Smooth muscle cell (in vitro differentiated cells): ENCODE measurements at regions not wholly inside any gene's neighbourhood (a gene's known extent, or its start where the extent isn't known, plus 50 kb on each side); places are given as distances from the start of the nearest gene placed in this dataset.

Experiments
- DNase-seq: peaks from one replicate; lab custom pipeline; 2025; ENCODE audit not compliant: unreplicated experiment; lab: John Stamatoyannopoulos, UW
- H2AFZ ChIP-seq: fragments of 200-600 bp; sonication (generic); 2 replicates; pipeline ENCODE4 v1.6.0; 2016; ENCODE audit warnings: antibody characterized with exemption, low read depth, mild to moderate bottlenecking
- H3F3A ChIP-seq: fragments of 200-600 bp; sonication (generic); 2 replicates; pipeline ENCODE4 v1.6.0; 2017; ENCODE audit warnings: antibody characterized with exemption, low read depth
- H3K27ac ChIP-seq: fragments of 200-600 bp; sonication (generic); 2 replicates; pipeline ENCODE4 v1.5.1; 2016; ENCODE audit warnings: low read depth, mild to moderate bottlenecking
- H3K27me3 ChIP-seq: fragments of 200-600 bp; sonication (generic); 2 replicates; pipeline ENCODE4 v1.6.1; 2016; ENCODE audit warnings: low read depth, mild to moderate bottlenecking
- H3K36me3 ChIP-seq: fragments of 200-600 bp; sonication (generic); 2 replicates; pipeline ENCODE4 v1.5.1; 2016; ENCODE audit warnings: low read depth
- H3K4me1 ChIP-seq: fragments of 200-600 bp; sonication (generic); 2 replicates; pipeline ENCODE4 v1.5.1; 2016; ENCODE audit warnings: low read depth
- H3K4me2 ChIP-seq: fragments of 200-600 bp; sonication (generic); 2 replicates; pipeline ENCODE4 v1.6.0; 2016; ENCODE audit warnings: mild to moderate bottlenecking
- H3K4me3 ChIP-seq: fragments of 200-600 bp; sonication (generic); 2 replicates; pipeline ENCODE4 v1.5.1; 2016; ENCODE audit warnings: mild to moderate bottlenecking
- H3K79me2 ChIP-seq: fragments of 200-600 bp; sonication (generic); 2 replicates; pipeline ENCODE4 v1.6.0; 2016; ENCODE audit warnings: low read depth, mild to moderate bottlenecking
- H3K9ac ChIP-seq: fragments of 200-600 bp; sonication (generic); 2 replicates; pipeline ENCODE4 v1.6.0; 2016; ENCODE audit warnings: low read depth
- H3K9me3 ChIP-seq: fragments of 200-600 bp; sonication (generic); replicated peaks from 2 replicates; pipeline ENCODE4 v1.5.1; 2016; ENCODE audit warnings: low read depth
- H4K20me1 ChIP-seq: fragments of 200-600 bp; sonication (generic); 2 replicates; pipeline ENCODE4 v1.6.0; 2016; ENCODE audit warnings: low read depth
- WGBS: methylation state at CpG from one replicate; pipeline ENCODE4 v1.1.7; 2016; ENCODE audit warnings: low lambda C conversion rate; 5-methylcytosine and 5-hydroxymethylcytosine counted together
- TF ChIP-seq, protein P1 (sequence below): fragments of 200-600 bp; sonication (generic); IDR thresholded peaks from 2 replicates; pipeline ENCODE4 v1.5.1; 2017; ENCODE audit warnings: borderline replicate concordance, mild to moderate bottlenecking, antibody characterized with exemption; ENCODE audit not compliant: insufficient read depth, poor library complexity, severe bottlenecking

DNA sequence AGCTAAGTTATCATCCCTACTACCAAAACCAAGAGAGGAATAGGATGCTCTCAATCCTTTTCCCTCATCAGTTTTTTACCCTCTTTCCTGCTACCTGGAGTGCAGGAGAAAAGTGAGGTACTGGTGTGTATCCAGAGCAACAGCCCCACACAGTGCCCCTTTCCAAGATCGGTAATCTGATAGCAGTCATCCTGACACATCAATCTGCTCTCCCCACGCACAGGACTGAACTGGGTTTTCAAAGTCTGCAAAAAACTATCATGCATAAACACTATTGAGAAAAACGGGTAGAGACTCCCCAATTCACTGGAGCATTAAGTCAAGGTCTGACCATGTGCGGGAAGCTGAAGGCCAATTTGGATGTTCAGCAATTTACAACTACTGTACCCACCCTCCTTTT lies 284.8 kb downstream of the RBM26 start:
- H3K36me3 ChIP-seq, result no peaks in the 10 kb centered on the region
- no peak overlapping the region for H3K9ac ChIP-seq
- no peak overlapping the region for H3K27ac ChIP-seq
- no peak overlapping the region for H3K4me3 ChIP-seq
- no peaks in the 10 kb centered on the region for H3K79me2 ChIP-seq
- H4K20me1 ChIP-seq, result no peaks in the 10 kb centered on the region
- no peaks in the 10 kb centered on the region for H3K27me3 ChIP-seq
- DNase-seq, result no peak
- no peak overlapping the region for H3K4me2 ChIP-seq
- no peak overlapping the region for H2AFZ ChIP-seq
- WGBS, result 91% methylated on average over 4 of the region's 4 CpGs
- H3K4me1 ChIP-seq, result no peaks in the 10 kb centered on the region
- no peaks in the 10 kb centered on the region for H3K9me3 ChIP-seq
- H3F3A ChIP-seq, result no peaks in the 10 kb centered on the region
- TF ChIP-seq, protein P1, sequence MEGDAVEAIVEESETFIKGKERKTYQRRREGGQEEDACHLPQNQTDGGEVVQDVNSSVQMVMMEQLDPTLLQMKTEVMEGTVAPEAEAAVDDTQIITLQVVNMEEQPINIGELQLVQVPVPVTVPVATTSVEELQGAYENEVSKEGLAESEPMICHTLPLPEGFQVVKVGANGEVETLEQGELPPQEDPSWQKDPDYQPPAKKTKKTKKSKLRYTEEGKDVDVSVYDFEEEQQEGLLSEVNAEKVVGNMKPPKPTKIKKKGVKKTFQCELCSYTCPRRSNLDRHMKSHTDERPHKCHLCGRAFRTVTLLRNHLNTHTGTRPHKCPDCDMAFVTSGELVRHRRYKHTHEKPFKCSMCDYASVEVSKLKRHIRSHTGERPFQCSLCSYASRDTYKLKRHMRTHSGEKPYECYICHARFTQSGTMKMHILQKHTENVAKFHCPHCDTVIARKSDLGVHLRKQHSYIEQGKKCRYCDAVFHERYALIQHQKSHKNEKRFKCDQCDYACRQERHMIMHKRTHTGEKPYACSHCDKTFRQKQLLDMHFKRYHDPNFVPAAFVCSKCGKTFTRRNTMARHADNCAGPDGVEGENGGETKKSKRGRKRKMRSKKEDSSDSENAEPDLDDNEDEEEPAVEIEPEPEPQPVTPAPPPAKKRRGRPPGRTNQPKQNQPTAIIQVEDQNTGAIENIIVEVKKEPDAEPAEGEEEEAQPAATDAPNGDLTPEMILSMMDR, result no peak

DNA sequence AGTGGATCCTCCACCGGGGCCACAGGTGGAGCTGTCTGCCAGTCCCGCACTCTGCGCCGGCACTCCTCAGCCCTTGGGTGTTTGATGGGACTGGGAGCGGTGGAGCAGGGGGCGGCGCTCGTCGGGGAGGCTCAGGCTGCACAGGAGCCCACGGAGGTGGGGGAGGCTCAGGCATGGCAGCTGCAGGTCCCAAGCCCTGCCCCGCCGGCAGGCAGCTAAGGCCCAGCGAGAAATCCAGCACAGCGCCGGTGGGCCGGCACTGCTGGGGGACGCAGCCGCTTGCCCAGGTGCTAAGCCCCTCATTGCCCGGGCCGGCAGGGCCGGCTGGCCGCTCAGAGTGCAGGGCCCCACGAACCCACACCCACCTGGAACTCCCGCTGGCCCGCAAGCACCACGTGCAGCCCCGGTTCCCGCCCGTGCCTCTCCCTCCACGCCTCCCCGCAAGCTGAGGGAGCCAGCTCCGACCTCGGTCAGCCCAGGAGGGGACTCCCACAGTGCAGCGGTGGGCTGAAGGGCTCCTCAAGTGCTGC lies 286.4 kb downstream of the RBM26 start:
- Histone ChIP-seq H3K27ac (no peak overlapping the region), H3K4me2 (no peak overlapping the region), H3K36me3 (no peaks in the 10 kb centered on the region)

DNA sequence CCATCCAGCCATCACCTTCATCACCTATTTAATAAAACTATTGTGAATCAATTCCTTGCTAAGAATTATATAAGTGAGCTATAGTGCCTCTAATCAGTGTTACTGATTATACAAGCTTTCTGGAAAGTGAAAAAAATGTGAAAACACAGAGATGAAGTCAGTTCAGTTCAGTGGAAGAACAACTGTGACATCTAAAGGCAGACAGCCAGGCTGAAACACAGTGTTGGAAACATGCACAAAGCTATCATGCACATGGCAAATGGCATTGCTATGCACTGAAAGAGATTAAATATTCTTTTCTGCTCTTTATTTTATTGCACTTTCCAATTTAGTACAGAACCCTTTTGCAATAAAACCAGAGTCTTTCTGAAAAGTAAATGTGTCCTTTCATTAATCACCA lies 294.0 kb downstream of the RBM26 start:
- H2AFZ ChIP-seq, result no peak overlapping the region
- no peaks in the 10 kb centered on the region for H4K20me1 ChIP-seq
- H3K36me3 ChIP-seq, result no peaks in the 10 kb centered on the region
- H3K27ac ChIP-seq, result no peak overlapping the region
- no peaks in the 10 kb centered on the region for H3K79me2 ChIP-seq
- H3F3A ChIP-seq, result no peaks in the 10 kb centered on the region
- TF ChIP-seq, protein P1, result no peak
- H3K4me1 ChIP-seq, result peaks cover 3% of the 10 kb centered on the region
- no peak for DNase-seq
- H3K9me3 ChIP-seq, result no peaks in the 10 kb centered on the region
- no peaks in the 10 kb centered on the region for H3K27me3 ChIP-seq
- no peak overlapping the region for H3K4me2 ChIP-seq
- H3K9ac ChIP-seq, result no peak overlapping the region
- H3K4me3 ChIP-seq, result no peak overlapping the region

More for the DNA sequence above, 286.4 kb downstream of the RBM26 start:
- Histone ChIP-seq H4K20me1 (no peaks in the 10 kb centered on the region), H3K4me1 (no peaks in the 10 kb centered on the region), H3K79me2 (no peaks in the 10 kb centered on the region), H2AFZ (no peak overlapping the region), H3K4me3 (no peak overlapping the region), H3K27me3 (no peaks in the 10 kb centered on the region), H3K9me3 (no peaks in the 10 kb centered on the region), H3F3A (no peaks in the 10 kb centered on the region), H3K9ac (no peak overlapping the region)
- WGBS, result 86% methylated on average over 34 of the region's 34 CpGs
- DNase-seq, result no peak
- TF ChIP-seq, protein P1, result no peak

DNA sequence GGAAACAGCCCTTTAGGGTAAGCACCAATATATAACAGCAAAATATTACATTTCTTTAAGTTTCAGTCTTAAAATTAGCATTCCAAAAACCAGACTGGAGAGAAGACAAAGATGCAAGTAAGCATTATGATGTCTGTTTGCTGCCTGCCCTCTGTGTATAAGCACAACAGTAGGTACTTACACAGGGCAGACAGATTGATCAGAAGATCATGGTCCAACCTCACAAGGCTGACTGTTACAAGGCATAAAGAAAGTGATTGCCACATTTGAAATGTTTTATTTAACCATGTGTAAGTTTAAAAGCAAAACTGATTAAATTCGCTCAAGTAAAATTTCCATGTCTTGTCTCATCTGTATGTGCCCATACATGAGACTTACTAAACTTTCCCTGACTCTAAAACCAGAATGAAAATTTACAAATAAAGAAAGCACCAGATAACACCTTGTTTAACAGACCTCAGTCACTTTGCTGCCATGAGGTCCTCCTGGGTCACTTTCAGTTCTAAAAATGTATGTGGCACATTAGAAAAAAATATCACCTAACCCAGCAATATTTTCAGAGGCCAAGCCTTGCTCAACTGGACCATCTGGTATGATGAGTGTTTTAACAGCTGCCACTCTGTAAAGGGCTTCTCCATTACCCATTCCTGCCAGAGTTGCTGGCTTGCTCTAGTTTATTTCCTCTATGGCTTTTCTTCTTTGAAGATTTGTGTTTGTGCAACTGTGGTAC lies 297.0 kb downstream of the RBM26 start:
- H2AFZ ChIP-seq, result no peak overlapping the region
- H3K79me2 ChIP-seq, result no peaks in the 10 kb centered on the region
- WGBS, result 93% methylated on average over 1 of the region's 1 CpG
- H3K27me3 ChIP-seq, result no peaks in the 10 kb centered on the region
- H3K9me3 ChIP-seq, result no peaks in the 10 kb centered on the region
- H3K4me3 ChIP-seq, result no peak overlapping the region
- H3K9ac ChIP-seq, result no peak overlapping the region
- TF ChIP-seq, protein P1, result no peak
- peaks cover 3% of the 10 kb centered on the region for H3K4me1 ChIP-seq
- no peaks in the 10 kb centered on the region for H3F3A ChIP-seq
- no peak overlapping the region for H3K4me2 ChIP-seq
- no peak for DNase-seq
- no peaks in the 10 kb centered on the region for H3K36me3 ChIP-seq
- H4K20me1 ChIP-seq, result no peaks in the 10 kb centered on the region
- no peak overlapping the region for H3K27ac ChIP-seq
